ENCODE measurements at regions not wholly inside any gene's neighbourhood (a gene's known extent, or its start where the extent isn't known, plus 50 kb on each side); places are given as distances from the start of the nearest gene placed in this dataset.
A peak's percentile ranks its signal among the peaks of the same experiment; 100 is the strongest.

- DNase-seq (ENCODE audit: low read depth in 4 of 4, low spot score in 2 of 4): no peak
Observed at GRCh38 chr18:23384778-23385736, 68.0 kb upstream of the RIOK3 start.

- DNase-seq (ENCODE audit: low read depth in 4 of 4, low spot score in 2 of 4): no peak
Observed at GRCh38 chr18:23386317-23386716, 66.8 kb upstream of the RIOK3 start.

- no peak for DNase-seq (ENCODE audit: low read depth in 4 of 4, low spot score in 2 of 4)
Observed at GRCh38 chr18:23387265-23387664, 65.8 kb upstream of the RIOK3 start.

- no peak for DNase-seq (ENCODE audit: low read depth in 4 of 4, low spot score in 2 of 4)
Observed at GRCh38 chr18:23388357-23388756, 64.7 kb upstream of the RIOK3 start.

GRCh38 chr18:23391156-23391555 lies 61.9 kb upstream of the RIOK3 start:
- no peak for DNase-seq (ENCODE audit: low read depth in 4 of 4, low spot score in 2 of 4)

- DNase-seq (ENCODE audit: low read depth in 4 of 4, low spot score in 2 of 4): no peak
Observed at GRCh38 chr18:23397907-23398306, 55.2 kb upstream of the RIOK3 start.

GRCh38 chr18:23398401-23398800 lies 54.7 kb upstream of the RIOK3 start:
- no peak for DNase-seq (ENCODE audit: low read depth in 4 of 4, low spot score in 2 of 4)

- no peak for DNase-seq (ENCODE audit: low read depth in 4 of 4, low spot score in 2 of 4)
Observed at GRCh38 chr18:23399067-23399466, 54.0 kb upstream of the RIOK3 start.

- DNase-seq (ENCODE audit: low read depth in 4 of 4, low spot score in 2 of 4): no peak
Observed at GRCh38 chr18:23400918-23401317, 52.2 kb upstream of the RIOK3 start.

- DNase-seq (ENCODE audit: low read depth in 4 of 4, low spot score in 2 of 4): peak in 3 of 4 donors; percentile 4 to 23 (median 5)
Observed at GRCh38 chr18:23401400-23402347, 51.4 kb upstream of the RIOK3 start.

Data from left renal cortex interstitium (tissue), 4 donors.